ENCODE measurements at regions not wholly inside any gene's neighbourhood (a gene's known extent, or its start where the extent isn't known, plus 50 kb on each side); places are given as distances from the start of the nearest gene placed in this dataset.

GRCh38 chr5:35557748-35558147 is 59.9 kb upstream of the SPEF2 start:
- Histone ChIP-seq H2AK5ac (ENCODE audit: low read depth, low read length) (no peak overlapping the region), H3K18ac (ENCODE audit: extremely low read depth, low read length) (no peak overlapping the region), H3K36me3 (ENCODE audit: control insufficient read depth in 2 of 4, insufficient read depth in 4 of 4, low read length in 3 of 4) (no peaks in the 10 kb centered on the region; a peak in 1 of 8 replicates), H3K23ac (ENCODE audit: insufficient read length) (no peak overlapping the region), H3K27ac (ENCODE audit: low read depth, low read length) (no peak overlapping the region), H2BK15ac (ENCODE audit: low read length) (no peak overlapping the region), H4K91ac (replicated peaks; ENCODE audit: insufficient read length, low read length) (no peak overlapping the region), H3K56ac (replicated peaks; ENCODE audit: insufficient read length, low read depth, low read length) (no peak overlapping the region), H4K20me1 (replicated peaks in 1 of 2; ENCODE audit: control insufficient read depth in 1 of 2, insufficient read depth in 2 of 2, low read length in 2 of 2) (no peaks in the 10 kb centered on the region), H3K23me2 (ENCODE audit: low read depth, low read length) (no peaks in the 10 kb centered on the region), H3K4me2 (ENCODE audit: insufficient read depth in 1 of 2, low read depth in 2 of 2, low read length in 2 of 2) (no peak overlapping the region), H3K4ac (replicated peaks; ENCODE audit: insufficient read length, low read depth, low read length) (no peak overlapping the region), H3K4me1 (replicated peaks in 1 of 4; ENCODE audit: control insufficient read depth in 3 of 4, insufficient read depth in 4 of 4, low read length in 3 of 4) (no peaks in the 10 kb centered on the region), H2BK120ac (replicated peaks; ENCODE audit: low read depth, low read length) (no peak overlapping the region), H3K79me1 (ENCODE audit: low read depth, low read length) (no peaks in the 10 kb centered on the region), H3K14ac (ENCODE audit: insufficient read length) (no peak overlapping the region), H3K27me3 (replicated peaks in 1 of 4; ENCODE audit: control insufficient read depth in 3 of 4, extremely low read depth in 1 of 4, insufficient read depth in 3 of 4, low read length in 3 of 4) (no peaks in the 10 kb centered on the region), H3K4me3 (ENCODE audit: extremely low read depth in 1 of 4, insufficient read depth in 2 of 4, low read depth in 3 of 4, low read length in 4 of 4) (no peak overlapping the region), H2AFZ (ENCODE audit: low read length) (no peak overlapping the region), H3K9ac (replicated peaks in 1 of 4; ENCODE audit: extremely low read depth in 1 of 4, low read depth in 3 of 4, low read length in 3 of 4) (no peak overlapping the region), H3K79me2 (ENCODE audit: control insufficient read depth in 1 of 2, insufficient read depth in 2 of 2, low read length in 2 of 2) (no peaks in the 10 kb centered on the region), H2BK12ac (ENCODE audit: low read depth, low read length) (no peak overlapping the region), H3K9me3 (ENCODE audit: insufficient read depth in 2 of 2, low read depth in 1 of 2, low read length in 1 of 2) (peaks cover 15 to 22% of the 10 kb centered on the region in 2 experiments), H4K8ac (ENCODE audit: extremely low read depth, insufficient read depth, low read length) (no peak overlapping the region), H4K5ac (ENCODE audit: insufficient read length, low read depth, low read length) (no peak overlapping the region), H2BK20ac (ENCODE audit: low read length) (no peak overlapping the region), H2BK5ac (ENCODE audit: low read depth, low read length) (no peak overlapping the region)
- ChIA-PET POLR2A (ENCODE audit: partially characterized antibody) (no interaction called here), CTCF (ENCODE audit: partially characterized antibody) (interaction anchor here (1.2 kb wide), 1 partner anchor 42 kb away, joined by 3 read pairs; no protein-coding TSS in a partner anchor)
- FAIRE-seq (no peak), DNase-seq (ENCODE audit: low read depth in 1 of 2, low spot score in 2 of 2) (no peak)
- WGBS, 2 experiments (ENCODE audit: extremely low coverage in 1 of 2, insufficient coverage in 1 of 2, insufficient read length in 1 of 2, insufficient replicate concordance in 2 of 2, low coverage in 1 of 2, low lambda C conversion rate in 2 of 2, missing lambda C conversion rate in 1 of 2): 89% methylated on average over 1 of the region's 1 CpG; no CpG with 5 or more reads in 1 of the 2 experiments
- no peak for TF ChIP-seq HDAC2 (IDR thresholded peaks at IDR 0.05; ENCODE audit: borderline replicate concordance in 1 of 2, low read depth in 2 of 2, low read length in 2 of 2)
- no peak for TF ChIP-seq TCF12 (IDR thresholded peaks at IDR 0.05; ENCODE audit: low read depth, low read length)
- TF ChIP-seq SP2 (IDR thresholded peaks at IDR 0.05; ENCODE audit: low read length): no peak
- no peak for TF ChIP-seq E2F6 (IDR thresholded peaks at IDR 0.05)
- no peak for TF ChIP-seq CBX8 (IDR thresholded peaks at IDR 0.05; ENCODE audit: borderline replicate concordance, low read depth, low read length)
- TF ChIP-seq EP300 (IDR thresholded peaks at IDR 0.05; ENCODE audit: borderline replicate concordance in 1 of 2, low read depth in 2 of 2, low read length in 2 of 2): no peak
- TF ChIP-seq SAP30 (IDR thresholded peaks at IDR 0.05; ENCODE audit: insufficient read depth, insufficient replicate concordance, low read length): no peak
- TF ChIP-seq RNF2 (IDR thresholded peaks at IDR 0.05; ENCODE audit: borderline replicate concordance, low read depth, low read length, missing control alignments, poor library complexity, severe bottlenecking): no peak
- TF ChIP-seq SP1 (IDR thresholded peaks at IDR 0.05; ENCODE audit: low read depth, low read length): no peak
- no peak for TF ChIP-seq ATF2 (IDR thresholded peaks at IDR 0.05; ENCODE audit: low read length)

Measured in H1 (cell line).